Breast epithelium (tissue), 3 donors: ENCODE measurements at regions not wholly inside any gene's neighbourhood (a gene's known extent, or its start where the extent isn't known, plus 50 kb on each side); places are given as distances from the start of the nearest gene placed in this dataset.

Experiments used
- CTCF ChIP-seq, 3 donors: fragments of 450-650 bp; IDR thresholded peaks; one replicate each; pipeline ENCODE4 v1.5.1; 2016 to 2017; ENCODE audit warnings: antibody characterized with exemption in 3 of 3, mild to moderate bottlenecking in 3 of 3, moderate library complexity in 3 of 3
- POLR2A ChIP-seq: fragments of 450-650 bp; IDR thresholded peaks from one replicate; pipeline ENCODE4 v1.6.1; 2016; ENCODE audit warnings: antibody characterized with exemption, mild to moderate bottlenecking, moderate library complexity

- no peak for TF ChIP-seq POLR2A
- TF ChIP-seq CTCF (IDR thresholded peaks at IDR 0.05): no peak
These were observed 488.3 kb upstream of the GOLIM4 start for GRCh38 chr3:168583977-168584376.
